ENCODE measurements at regions not wholly inside any gene's neighbourhood (a gene's known extent, or its start where the extent isn't known, plus 50 kb on each side); places are given as distances from the start of the nearest gene placed in this dataset.
"Not testable (repeated sequence)": the region's sequence is repeated elsewhere in the genome, so short reads cannot be mapped to it uniquely, and the experiment has no call there.

DNA sequence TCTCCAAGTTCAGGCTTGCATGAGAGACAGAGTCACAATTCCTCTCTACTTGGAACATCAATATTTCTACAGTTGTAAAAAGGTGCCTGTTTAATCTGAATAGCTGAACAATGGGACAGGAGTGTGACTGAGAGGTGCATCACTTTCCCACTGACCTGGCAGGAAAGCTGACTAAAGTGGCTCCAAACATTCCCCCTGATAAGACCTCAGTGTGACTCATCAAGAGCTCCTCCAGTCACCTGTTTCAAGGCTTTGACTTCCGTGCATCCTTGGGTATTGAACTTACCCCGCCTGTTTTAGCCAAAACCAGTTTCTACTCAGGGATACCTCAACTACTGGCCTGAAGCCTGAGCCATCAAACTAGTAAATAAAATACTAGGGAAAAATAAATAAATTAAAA is 453.9 kb upstream of the DDX18 start:
- DNase-seq = no peak
- TF ChIP-seq, protein P1, sequence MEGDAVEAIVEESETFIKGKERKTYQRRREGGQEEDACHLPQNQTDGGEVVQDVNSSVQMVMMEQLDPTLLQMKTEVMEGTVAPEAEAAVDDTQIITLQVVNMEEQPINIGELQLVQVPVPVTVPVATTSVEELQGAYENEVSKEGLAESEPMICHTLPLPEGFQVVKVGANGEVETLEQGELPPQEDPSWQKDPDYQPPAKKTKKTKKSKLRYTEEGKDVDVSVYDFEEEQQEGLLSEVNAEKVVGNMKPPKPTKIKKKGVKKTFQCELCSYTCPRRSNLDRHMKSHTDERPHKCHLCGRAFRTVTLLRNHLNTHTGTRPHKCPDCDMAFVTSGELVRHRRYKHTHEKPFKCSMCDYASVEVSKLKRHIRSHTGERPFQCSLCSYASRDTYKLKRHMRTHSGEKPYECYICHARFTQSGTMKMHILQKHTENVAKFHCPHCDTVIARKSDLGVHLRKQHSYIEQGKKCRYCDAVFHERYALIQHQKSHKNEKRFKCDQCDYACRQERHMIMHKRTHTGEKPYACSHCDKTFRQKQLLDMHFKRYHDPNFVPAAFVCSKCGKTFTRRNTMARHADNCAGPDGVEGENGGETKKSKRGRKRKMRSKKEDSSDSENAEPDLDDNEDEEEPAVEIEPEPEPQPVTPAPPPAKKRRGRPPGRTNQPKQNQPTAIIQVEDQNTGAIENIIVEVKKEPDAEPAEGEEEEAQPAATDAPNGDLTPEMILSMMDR (IDR thresholded peaks at IDR 0.05; ENCODE audit: low read depth, low read length) = no peak
- Histone ChIP-seq H3K36me3 (no peaks in the 10 kb centered on the region), H3K27me3 (no peaks in the 10 kb centered on the region), H3K4me1 (no peaks in the 10 kb centered on the region), H3K9me3 (no peaks in the 10 kb centered on the region), H3K4me3 (ENCODE audit: low read depth, low read length) (no peak overlapping the region)

DNA sequence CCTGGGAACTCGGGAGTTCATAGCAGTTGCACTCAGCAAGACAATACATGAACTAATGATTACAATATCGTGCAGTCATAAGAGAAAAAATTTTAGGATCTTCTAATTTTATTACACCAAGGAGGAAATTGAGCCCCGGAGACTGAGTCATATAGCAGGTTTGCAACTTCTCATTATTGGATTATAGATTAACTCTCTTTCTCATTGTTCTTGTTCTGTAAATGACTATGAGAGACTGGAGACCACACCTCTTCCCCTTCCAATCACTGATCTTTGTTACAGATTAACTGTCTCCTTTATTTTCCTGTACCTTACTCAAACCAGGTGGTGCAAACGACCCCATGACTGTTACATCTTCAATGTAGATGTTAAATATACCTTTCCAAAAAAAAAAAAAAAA is 435.8 kb upstream of the DDX18 start:
- Histone ChIP-seq H3K27me3 (no peaks in the 10 kb centered on the region), H3K4me1 (no peaks in the 10 kb centered on the region), H3K9me3 (no peaks in the 10 kb centered on the region), H3K4me3 (ENCODE audit: low read depth, low read length) (no peak overlapping the region), H3K36me3 (no peaks in the 10 kb centered on the region)
- TF ChIP-seq, protein P1 (IDR thresholded peaks at IDR 0.05; ENCODE audit: low read depth, low read length) = no peak
- no peak for DNase-seq

DNA sequence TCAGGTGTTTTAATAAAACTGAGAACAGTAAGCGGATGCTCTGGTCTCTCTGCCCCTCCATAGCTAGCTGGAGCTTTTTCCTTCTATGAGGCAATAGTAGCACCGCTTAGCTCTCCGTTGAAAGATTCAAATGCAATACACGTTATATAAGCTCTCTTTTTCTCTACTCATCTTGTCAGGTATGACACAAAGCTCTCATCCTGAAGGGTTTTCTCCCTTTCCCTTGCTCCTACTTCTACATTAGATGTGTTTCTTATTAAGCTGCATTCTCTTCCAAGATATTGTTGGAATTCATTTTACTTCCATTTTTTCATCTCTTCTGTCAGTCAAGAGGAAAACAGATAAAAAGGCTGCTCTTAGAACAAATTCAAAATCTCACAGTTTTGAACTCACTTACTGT is 434.6 kb upstream of the DDX18 start:
- Histone ChIP-seq H3K9me3 (no peaks in the 10 kb centered on the region), H3K36me3 (no peaks in the 10 kb centered on the region), H3K4me3 (ENCODE audit: low read depth, low read length) (no peak overlapping the region), H3K27me3 (no peaks in the 10 kb centered on the region), H3K4me1 (no peaks in the 10 kb centered on the region)
- TF ChIP-seq, protein P1 (IDR thresholded peaks at IDR 0.05; ENCODE audit: low read depth, low read length) = no peak
- DNase-seq = no peak

DNA sequence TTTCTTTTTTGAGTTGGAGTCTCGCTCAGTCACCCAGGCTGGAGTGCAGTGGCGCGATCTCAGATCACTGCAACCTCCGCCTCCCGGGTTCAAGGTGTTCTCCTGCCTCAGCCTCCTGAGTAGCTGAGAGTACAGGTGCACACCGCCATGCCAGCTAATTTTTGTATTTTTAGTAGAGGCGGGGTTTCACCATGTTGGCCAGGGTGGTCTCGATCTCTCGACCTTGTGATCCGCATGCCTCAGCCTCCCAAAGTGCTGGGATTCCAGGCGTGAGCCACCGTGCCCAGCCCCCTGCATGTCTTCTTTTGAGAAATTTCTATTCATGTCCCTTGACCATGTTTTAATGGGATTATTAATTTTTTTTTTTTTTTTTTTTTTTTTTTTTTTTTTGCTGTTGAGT is 430.5 kb upstream of the DDX18 start:
- not testable (repeated sequence) for DNase-seq; H3K4me1 ChIP-seq; H3K9me3 ChIP-seq; H3K27me3 ChIP-seq; H3K4me3 ChIP-seq (ENCODE audit: low read depth, low read length); H3K36me3 ChIP-seq

DNA sequence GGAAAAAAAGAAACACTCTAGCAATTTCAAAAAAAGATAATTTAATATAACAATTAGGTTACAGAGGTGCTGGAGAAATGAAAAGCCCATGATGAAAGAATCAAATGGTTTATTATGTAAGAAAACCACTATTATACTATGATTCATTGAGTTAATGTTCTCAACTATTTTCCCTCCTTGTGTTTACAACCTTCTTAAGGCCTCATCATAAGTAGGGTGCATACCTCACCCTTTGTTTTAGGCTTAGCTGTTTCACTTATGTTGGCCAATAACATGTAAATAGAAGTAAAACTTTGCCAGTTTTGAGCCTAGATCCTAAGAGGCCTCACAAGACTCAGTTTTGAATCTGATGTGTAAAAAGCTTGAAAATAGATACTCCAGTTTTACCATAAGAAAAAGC is 418.3 kb upstream of the DDX18 start:
- Histone ChIP-seq H3K4me1 (no peaks in the 10 kb centered on the region), H3K4me3 (ENCODE audit: low read depth, low read length) (no peak overlapping the region), H3K36me3 (no peaks in the 10 kb centered on the region), H3K27me3 (no peaks in the 10 kb centered on the region), H3K9me3 (no peaks in the 10 kb centered on the region)
- DNase-seq = no peak
- TF ChIP-seq, protein P1 (IDR thresholded peaks at IDR 0.05; ENCODE audit: low read depth, low read length) = no peak

DNA sequence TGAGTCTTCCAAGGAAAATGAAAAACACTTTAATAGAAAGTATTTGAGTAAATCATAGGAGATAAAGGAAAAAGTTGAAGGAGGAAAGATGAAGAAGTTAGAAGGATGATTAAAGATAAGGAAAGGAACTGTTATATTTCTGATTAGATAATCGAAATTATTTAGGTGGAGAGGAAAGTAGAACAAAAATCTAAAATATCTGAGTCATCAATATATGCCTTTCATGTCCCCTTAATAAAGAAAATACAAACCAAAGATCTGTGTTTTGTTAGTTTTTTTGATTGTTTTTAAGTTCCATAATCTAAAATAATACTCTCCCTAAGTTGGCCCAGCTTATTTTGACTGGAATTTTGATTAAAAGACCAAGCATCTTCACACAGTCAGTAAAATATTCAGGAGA is 412.9 kb upstream of the DDX18 start:
- no peaks in the 10 kb centered on the region for H3K9me3 ChIP-seq
- H3K4me1 ChIP-seq = no peaks in the 10 kb centered on the region
- no peak for DNase-seq
- no peaks in the 10 kb centered on the region for H3K27me3 ChIP-seq
- no peaks in the 10 kb centered on the region for H3K36me3 ChIP-seq
- H3K4me3 ChIP-seq (ENCODE audit: low read depth, low read length) = no peak overlapping the region
- TF ChIP-seq, protein P1 (IDR thresholded peaks at IDR 0.05; ENCODE audit: low read depth, low read length) = no peak

DNA sequence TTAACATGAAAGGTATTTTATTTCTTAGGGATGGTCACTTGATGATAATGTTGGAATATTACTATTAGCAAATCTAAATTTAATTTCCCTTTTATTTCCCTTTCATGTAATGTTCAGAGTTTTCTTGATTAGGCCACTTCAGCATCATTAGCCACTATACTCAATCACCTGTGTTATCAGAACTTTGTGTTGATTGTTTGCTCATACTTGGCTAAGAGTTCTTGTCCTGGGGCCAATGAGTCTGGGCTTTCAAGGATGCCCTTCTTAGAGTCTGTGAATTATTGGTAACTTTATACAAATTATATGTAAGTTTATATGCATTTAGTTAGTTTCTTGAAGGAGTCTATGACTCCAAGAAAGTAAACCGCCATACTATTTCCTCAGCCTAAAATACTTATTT is 408.0 kb upstream of the DDX18 start:
- no peaks in the 10 kb centered on the region for H3K9me3 ChIP-seq
- TF ChIP-seq, protein P1 (IDR thresholded peaks at IDR 0.05; ENCODE audit: low read depth, low read length) = no peak
- no peak overlapping the region for H3K4me3 ChIP-seq (ENCODE audit: low read depth, low read length)
- H3K36me3 ChIP-seq = no peaks in the 10 kb centered on the region
- no peaks in the 10 kb centered on the region for H3K4me1 ChIP-seq
- DNase-seq = no peak
- no peaks in the 10 kb centered on the region for H3K27me3 ChIP-seq
